HG03039 (cell line): ENCODE measurements at regions not wholly inside any gene's neighbourhood (a gene's known extent, or its start where the extent isn't known, plus 50 kb on each side); places are given as distances from the start of the nearest gene placed in this dataset.
"Not testable (repeated sequence)": the region's sequence is repeated elsewhere in the genome, so short reads cannot be mapped to it uniquely, and the experiment has no call there.

Source experiments
- ATAC-seq: cut with Tn5 transposase; IDR thresholded peaks from one replicate; pipeline ENCODE4 v1.9.1; 2021; ENCODE audit warnings: mild to moderate bottlenecking, moderate library complexity; ENCODE audit not compliant: unreplicated experiment

DNA sequence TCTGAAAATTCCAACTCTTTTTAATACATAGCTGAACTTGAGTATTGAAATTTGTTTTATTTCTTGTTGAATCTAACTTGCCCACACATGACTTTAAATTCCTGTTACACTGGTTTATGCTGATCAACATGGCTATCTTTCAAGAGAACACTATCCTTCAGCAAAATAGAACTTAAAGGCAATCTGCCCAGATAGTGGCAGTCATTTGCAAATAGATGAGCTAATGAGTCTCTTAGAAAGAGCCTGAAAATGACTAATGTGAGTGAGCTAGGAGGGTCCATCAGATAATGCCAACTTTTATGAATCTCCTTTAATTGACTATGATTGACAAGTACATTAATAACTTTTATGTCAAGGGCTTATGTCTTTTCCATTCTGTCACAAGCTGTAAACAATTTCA, 1360.8 kb upstream of the C9orf72 start:
- no peak for ATAC-seq

DNA sequence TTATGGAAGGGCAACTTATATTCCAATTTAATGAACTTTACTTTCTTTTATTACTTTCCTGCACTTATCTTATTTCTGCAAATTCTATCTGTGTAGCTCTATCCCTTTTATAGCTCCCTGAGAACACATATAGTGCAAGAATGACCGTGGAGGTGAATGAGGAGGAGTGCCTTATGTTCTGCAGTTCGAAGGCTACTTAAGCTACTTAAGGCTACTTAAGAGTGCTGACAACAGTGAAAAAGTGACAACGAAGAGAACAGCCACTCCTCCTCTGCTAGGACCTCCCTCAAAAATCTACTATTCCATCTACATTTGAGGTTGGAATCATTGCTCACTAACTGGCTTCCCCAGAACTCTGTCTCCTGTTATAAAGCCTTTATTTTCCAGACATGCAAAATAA, 1365.7 kb upstream of the C9orf72 start:
- ATAC-seq: no peak

DNA sequence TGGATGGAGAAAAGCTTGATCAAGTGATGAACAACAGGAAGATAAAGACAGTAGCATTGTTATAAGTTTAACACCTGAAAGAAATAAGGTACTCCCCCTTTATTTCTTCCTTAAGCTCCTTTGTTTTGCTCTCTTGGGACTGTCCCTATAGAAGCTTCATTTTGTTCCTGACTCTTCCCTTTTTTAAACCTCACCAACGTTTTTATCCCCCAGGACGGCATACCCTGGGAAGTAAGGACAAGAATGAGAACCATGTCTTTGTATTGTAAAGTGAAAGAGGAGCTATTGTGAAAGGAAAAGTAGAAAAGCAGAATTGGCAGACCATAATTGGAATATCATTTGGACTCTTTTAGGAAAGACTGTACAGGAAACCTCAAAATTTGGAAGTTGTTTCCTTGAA, 1368.6 kb upstream of the C9orf72 start:
- no peak for ATAC-seq

DNA sequence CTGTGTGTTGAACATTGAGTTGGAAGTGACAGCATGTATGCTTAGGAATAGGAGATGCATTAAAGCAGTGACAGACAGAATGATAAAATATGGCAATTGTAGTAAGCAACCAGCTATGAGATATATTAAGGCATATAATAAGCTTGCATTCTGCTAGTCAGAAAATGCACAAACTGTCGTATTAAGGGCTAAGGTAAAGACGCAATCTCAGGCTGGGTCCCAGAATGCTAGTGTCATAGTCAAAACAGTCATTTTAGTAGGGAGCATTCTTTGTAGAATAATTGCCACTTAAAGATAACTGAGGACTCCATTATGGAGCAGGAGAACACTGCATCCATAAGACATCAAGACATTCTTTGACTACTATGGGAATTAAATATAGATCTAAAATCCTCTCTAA, 1369.7 kb upstream of the C9orf72 start:
- ATAC-seq: no peak

DNA sequence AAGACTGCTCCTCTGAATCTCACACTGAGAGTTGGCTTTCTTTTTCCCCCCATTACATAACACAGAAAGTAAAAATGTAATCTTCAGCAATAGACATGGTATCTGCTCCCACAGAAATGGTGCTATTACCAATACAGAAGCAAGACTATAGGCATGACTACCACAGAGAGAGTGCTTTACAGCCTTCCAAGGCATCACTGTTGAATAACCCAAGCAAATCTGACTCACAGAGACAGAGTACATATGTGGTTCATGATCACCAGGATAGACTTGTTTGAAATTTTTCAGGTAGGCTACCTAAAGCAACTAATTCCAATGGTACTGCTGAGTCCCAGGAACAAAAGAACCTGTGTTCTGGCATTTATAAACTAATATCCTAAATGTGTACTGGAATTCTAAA, 1373.4 kb upstream of the C9orf72 start:
- ATAC-seq: no peak

DNA sequence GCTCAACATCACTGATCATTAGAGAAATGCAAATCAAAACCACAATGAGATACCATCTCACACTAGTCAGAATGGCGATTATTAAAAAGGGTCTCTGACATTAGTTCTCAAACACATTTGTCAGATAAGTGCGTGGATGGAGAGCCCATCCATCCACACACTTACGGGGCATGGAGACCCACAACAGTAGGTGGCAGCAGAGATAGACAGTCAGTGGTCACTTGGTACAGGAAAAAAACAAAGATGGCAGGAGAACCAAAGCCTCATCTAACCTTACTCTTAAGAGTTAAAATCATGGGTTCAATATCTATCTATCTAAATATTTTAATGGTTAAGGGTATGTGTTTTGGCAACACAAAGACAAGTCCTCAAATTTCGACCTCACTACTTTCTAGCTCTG, 1378.7 kb upstream of the C9orf72 start:
- ATAC-seq: no peak

DNA sequence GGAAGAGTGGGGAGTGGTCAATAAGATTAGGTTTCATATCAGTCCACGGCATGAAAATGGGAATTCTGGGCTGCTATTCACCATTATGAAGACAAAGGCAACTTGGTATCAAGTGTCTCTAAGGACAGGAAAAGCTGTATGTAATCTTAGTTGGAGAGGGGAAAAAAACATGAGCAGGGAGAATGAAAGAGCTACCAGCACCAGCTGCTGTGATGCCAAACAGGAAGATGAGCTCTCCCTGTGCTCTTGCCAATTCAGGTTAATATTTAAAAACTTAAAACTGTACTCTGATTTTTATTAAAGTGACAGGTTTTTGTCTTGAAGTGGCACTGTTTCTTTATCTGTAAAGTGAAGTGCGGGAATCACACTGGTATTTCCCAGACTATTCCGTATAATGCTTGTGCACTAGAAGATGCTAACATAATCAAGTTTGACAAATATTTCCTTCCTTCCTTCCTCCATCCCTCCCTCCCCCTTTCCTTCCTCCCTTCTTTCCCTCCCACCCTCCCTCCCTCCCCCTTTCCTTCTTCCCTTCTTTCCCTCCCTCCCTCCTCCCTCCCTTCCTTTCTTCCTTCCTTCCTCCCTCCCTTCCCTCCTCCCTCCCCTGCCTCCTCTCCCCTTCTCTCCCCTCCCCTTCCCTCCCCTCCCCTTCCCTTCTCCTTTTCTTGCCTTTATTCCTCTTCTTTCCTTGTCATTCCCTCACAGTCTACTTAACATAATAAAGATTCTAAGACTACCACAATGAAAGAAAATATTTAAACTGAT, 1383.0 kb upstream of the C9orf72 start:
- no peak for ATAC-seq

DNA sequence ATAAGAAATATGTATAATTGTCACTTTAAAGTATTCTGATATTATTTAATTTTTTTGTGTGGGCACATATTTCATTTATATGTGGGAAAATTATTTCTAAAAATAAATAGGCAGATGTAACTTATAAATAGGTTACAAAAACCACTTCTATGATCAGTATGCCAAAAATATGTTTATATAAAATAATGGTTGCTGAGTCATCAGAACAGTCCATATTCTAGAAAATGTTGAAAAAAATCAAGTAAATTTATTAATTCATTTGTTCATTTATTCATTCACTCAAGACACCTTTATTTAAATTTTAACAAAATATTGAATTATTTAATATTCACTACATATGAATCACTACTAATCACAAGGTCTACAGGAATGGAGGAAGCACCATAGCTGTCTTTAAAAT, 1387.3 kb upstream of the C9orf72 start:
- ATAC-seq: no peak

DNA sequence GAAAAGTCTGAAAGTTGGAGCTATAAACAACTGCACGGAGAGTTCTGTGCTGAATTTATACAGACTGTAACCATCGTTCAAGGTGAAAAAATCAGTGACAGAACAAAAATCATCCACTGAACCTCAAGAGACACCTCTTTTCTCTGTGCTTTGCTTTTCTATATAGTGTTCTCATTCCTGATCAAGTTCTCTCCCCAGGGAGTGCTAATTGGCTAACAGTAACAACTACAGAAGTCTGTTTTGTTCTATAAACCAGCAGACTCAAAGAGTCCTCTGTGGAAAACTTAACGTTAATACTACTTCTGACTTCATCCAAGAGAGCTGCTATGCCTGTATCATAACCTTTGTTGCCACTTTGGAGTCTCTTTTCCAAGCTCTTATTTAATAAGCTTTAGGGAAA, 1388.3 kb upstream of the C9orf72 start:
- ATAC-seq: no peak

DNA sequence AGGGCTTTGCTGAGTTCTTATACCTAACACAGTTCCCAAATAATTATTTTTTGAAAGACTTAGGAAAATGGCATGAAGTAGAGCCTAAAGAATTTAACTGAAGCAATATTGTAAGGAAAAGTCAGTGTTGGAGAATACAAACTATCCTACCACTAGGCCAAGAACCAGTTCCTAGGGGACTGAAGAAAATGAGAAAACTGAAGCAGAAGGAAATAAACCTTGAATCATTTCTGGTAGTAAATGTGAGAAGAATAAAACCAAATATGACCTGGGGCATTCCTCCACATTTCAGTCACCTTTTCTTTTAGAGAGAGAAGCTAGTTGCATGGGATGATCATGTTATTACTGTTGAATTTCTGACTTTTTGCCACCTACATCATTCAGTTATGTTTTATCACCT, 1393.9 kb upstream of the C9orf72 start:
- no peak for ATAC-seq

DNA sequence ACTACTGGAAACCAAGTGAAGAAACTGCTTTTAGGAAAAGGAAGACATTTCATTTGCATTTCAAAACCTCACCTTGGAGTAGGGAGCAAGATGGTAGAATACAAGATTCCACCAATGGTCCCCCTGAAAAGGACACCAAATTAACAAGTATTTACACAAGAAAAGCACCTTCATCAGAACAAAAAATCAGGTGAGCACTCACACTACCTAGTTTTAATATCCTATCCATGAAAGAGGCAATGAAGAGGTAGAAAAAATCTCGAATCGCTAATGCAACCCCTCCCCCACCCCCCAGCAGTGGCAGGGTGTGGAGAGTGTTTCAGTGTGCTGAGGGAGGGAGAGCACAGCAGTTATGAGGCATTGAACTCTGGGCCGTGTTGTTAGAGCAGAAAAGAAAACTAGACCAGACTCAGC, 1397.0 kb upstream of the C9orf72 start:
- no peak for ATAC-seq

DNA sequence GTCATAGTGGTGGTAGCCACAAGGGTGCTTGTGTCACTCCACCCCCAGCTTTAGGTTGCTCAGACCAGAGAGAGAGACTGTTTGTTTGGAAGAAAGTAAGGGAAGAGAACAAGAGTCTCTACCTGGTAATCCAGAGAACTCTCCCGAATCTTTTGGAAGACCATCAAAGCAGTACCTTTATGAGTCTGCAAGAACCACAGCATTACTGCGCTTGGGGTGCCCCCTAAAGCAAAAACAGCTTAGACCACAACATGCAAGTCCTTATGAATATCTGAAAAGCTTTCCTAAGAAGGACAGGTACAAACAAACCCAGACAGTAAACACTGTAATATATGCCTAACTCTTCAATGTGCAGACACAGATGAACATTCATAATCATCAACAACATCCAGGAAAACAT, 1398.6 kb upstream of the C9orf72 start:
- ATAC-seq: no peak

DNA sequence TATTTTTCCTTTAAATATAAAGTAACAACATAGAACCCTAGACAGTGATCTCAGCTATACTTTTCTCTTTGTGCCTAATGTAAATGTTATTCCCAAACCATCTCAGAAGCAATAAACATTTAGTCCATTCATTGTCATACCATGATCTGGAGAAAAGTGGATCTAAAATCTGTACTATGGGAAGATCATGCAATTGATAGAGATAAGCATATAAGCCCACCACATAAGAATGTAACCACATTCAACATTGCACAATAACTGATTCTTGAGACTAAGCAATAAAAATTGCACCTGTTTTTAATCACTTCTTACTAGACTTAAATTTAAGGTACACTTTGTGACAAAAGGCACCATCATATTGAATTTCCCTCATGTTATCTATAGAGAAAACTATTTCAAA, 1403.0 kb upstream of the C9orf72 start:
- no peak for ATAC-seq

DNA sequence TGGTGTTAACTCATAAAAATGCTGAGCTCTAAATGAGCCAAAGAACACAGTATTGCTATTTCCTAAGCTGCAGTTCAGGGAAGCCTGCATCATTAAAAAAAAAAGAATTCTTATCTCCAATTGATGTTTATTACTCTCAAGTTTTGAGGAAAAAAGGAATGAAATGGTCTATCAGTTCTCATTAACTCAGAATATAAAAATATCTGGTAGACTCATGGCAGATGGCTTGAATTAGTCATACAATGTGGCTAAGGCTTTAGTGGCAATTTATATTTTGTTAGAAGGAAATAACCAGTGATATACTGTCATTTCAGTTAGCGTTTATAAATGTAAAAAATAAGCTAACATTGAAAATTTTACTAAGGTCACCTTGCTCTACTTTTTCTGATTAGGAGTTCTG, 1403.4 kb upstream of the C9orf72 start:
- no peak for ATAC-seq

DNA sequence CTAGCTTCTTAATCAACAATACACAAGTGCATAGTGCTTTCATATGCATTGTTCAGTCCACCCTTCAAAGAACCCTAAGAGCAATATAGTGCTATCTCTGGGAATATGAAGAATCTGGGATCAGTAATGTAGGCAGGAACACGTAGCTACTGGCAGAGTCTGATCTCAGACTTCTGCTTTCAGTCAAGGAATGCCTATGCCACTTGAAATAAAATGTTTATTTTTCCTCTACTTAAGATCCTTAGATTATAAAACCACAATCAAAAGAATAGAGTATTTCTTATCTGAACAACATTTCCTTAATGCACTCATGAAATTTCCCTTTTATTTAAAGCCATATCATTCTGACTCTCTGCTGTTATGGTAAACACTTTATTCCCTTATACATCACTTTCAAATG, 1407.8 kb upstream of the C9orf72 start:
- no peak for ATAC-seq

DNA sequence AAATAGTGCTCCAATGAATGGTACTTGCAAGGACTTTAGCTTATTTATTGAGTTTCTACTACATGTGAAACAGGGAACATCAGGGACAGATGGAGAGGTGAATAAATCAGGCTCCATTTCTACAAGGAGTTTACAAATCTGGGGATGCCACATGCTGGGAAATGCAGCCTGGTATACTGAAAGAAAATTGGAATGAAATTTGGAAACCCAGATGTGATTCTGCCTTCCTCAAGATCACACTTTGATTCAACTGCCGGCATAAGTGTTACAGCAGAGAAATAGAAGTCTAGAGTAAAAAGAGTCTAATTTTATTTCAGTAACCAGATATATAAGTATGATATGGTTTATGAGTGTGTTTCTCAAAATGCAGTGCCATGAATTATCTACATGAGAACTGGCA, 1408.4 kb upstream of the C9orf72 start:
- ATAC-seq: no peak

DNA sequence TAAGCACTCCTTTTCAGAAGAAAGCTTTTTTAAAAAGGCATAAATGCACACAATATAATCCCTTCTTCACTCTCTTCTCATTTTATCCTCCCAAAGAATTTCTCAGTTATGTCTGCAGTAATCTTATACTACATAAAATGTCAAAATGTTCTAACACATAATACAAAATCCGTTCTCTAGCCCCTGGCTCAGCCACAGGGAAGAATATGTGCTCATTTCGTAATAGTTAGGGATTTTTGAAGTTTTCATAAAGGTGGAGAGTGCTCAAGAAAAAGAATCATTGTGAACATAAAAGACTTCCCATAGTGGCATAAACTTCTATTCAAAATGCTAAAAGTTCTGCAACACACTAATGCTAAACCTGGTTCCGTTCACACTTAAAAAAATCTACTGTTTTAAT, 1410.7 kb upstream of the C9orf72 start:
- no peak for ATAC-seq

DNA sequence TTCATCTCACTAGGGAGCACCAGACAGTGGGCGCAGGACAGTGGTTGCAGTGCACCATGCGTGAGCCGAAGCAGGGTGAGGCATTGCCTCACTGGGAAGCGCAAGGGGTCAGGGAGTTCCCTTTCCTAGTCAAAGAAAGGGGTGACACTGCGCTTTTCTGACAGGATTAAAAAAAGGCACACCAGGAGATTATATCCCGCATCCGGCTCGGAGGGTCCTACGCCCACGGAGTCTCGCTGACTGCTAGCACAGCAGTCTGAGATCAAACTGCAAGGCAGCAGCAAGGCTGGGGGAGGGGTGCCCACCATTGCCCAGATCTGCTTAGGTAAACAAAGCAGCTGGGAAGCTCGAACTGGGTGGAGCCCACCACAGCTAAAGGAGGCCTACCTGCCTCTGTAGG, 1416.7 kb upstream of the C9orf72 start:
- not testable (repeated sequence) for ATAC-seq

DNA sequence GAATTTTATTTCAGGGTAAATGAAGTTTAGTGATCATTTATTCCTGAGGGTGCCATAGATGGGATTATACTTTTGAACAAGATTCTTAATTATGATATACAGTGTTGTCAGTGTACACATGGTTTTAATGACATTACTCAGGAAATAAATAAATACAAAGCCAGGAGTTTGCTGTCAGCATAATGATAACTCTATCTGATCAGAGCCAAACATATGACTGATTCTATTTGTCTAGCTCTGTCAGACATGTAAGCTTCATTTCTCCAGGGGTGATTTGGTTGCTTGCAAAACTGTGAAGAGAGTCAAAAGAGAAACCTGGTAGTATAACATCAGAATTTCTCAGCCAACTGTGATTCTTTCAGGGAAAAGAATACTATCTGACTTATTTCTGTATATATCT, 1425.8 kb upstream of the C9orf72 start:
- no peak for ATAC-seq

DNA sequence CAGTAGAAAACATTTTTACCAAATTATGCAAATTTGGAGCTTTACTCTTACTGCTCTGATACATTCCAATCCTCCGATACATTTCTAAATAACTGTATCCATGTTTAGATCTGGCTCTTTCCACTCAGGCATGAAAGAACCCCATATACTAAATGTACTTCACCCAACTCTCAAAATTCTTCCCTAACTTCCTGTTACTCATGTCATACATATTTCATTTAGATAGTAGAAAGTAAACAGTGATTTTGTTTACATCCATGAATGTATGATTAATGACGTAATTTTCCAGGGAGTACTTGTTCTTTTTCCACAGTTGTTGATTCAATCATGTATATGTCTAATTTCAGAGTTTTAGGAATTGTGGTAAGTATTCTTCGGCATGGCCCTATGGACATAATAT, 1426.5 kb upstream of the C9orf72 start:
- ATAC-seq: no peak

DNA sequence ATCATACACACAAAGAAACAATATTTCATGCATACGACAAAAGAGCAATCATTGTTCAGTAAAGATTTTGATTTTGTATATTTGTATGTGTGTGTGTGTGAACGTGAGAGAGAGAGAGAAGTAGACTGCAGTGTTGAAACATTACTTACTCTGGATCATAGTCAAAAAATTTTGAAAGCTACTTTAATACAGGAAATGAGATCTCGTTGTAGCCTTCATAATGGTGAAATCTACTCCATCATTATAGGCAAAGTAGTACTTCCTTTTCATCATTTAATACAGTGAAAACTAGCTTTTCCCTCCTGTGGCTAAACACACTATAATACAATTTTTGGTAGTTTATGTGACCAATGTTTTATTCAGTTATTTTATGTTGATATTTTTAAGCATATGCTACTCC, 1427.7 kb upstream of the C9orf72 start:
- no peak for ATAC-seq

DNA sequence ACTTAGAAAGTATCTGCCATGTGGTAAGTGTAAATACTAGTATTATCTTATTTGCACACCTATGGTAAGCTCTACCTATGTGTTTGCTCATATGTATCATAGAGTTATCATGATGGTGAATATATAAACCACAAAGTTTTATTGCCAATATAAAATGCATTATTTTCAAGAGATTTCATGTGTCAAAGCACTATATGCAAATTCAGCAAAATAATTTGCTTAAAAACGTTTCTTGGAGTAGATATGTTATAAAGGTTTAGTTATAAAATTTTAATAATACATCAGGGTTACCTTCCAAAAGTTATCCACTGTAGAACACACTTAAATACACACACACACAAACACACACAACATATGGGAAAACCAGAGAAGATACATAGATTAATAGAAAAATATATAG, 1431.7 kb upstream of the C9orf72 start:
- ATAC-seq: no peak

DNA sequence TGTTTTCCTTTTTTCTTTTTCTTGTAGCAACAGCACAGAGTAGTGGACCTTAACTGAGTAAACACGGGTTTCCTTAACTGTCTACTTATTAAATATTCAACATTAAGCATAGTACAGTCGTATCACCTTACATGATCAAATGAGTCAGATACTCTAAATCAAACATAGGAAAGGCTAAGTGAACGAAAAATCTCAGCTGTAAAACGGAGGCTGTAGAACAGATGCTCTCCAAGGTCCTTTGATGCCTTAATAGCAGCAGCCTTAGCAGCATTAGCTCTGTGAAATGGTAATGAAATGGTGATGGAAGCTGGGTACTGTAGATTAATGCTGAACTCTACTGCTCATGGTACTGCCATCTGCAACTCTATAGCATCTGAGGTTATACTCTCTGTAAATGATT, 1433.3 kb upstream of the C9orf72 start:
- ATAC-seq: no peak
